ENCODE measurements at regions not wholly inside any gene's neighbourhood (a gene's known extent, or its start where the extent isn't known, plus 50 kb on each side); places are given as distances from the start of the nearest gene placed in this dataset.
A peak's percentile ranks its signal among the peaks of the same experiment; 100 is the strongest.

DNA sequence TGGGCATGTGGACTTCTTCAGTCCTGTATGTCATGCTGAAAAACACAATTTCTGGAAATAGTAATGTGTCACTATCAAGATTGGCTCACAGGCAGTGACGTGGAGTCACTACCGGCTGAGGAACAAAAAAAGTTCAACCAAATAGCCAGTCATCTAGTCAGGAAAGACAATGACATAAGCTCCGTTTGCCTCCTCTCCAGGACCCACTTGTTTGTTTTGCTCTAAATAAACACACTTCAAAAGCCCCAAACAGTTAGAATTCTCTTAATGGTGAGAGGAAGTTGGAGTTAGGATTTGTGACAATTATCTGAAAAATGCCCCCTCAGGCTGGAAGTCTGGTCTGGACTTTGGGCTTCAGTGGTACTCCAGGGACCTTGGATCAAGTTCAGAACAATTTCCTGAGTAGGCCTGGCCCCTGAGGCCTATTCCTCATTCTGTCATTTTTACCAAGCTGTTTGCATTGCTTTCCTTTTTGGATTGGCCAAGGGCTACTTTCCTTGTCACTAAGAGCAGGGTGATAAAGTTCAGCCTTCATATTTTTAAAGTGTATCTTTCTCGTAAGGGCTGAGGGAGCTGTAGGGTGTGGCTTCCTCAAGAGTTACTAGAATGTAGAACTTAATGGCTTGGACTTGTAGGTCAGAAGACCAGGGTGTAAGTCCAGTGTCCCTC, 98.9 kb downstream of the EOMES start (continued):
- TF ChIP-seq ZBTB40 (IDR thresholded peaks at IDR 0.05): no peak
- no peak for TF ChIP-seq ZBTB40 (CRISPR knock-in tag; IDR thresholded peaks at IDR 0.05)
- TF ChIP-seq MLX (CRISPR knock-in tag; IDR thresholded peaks at IDR 0.05): no peak
- no peak for TF ChIP-seq MNT (IDR thresholded peaks at IDR 0.05)
- TF ChIP-seq RARA (CRISPR knock-in tag; IDR thresholded peaks at IDR 0.05): peak; percentile 77
- no peak for TF ChIP-seq KDM1A (CRISPR knock-in tag; IDR thresholded peaks at IDR 0.05)
- no peak for TF ChIP-seq ZNF543 (CRISPR knock-in tag; IDR thresholded peaks at IDR 0.05)
- 0 out of 2 replicates have a peak, but pooled peaks have one; percentile 27 for TF ChIP-seq ZSCAN31 (CRISPR knock-in tag; IDR thresholded peaks at IDR 0.05; ENCODE audit: low read depth)
- TF ChIP-seq, protein P1, sequence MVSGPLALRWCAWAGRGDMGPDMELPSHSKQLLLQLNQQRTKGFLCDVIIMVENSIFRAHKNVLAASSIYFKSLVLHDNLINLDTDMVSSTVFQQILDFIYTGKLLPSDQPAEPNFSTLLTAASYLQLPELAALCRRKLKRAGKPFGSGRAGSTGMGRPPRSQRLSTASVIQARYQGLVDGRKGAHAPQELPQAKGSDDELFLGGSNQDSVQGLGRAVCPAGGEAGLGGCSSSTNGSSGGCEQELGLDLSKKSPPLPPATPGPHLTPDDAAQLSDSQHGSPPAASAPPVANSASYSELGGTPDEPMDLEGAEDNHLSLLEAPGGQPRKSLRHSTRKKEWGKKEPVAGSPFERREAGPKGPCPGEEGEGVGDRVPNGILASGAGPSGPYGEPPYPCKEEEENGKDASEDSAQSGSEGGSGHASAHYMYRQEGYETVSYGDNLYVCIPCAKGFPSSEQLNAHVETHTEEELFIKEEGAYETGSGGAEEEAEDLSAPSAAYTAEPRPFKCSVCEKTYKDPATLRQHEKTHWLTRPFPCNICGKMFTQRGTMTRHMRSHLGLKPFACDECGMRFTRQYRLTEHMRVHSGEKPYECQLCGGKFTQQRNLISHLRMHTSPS (CRISPR knock-in tag; IDR thresholded peaks at IDR 0.05; ENCODE audit: low read depth): no peak
